ENCODE measurements at regions not wholly inside any gene's neighbourhood (a gene's known extent, or its start where the extent isn't known, plus 50 kb on each side); places are given as distances from the start of the nearest gene placed in this dataset.

DNA sequence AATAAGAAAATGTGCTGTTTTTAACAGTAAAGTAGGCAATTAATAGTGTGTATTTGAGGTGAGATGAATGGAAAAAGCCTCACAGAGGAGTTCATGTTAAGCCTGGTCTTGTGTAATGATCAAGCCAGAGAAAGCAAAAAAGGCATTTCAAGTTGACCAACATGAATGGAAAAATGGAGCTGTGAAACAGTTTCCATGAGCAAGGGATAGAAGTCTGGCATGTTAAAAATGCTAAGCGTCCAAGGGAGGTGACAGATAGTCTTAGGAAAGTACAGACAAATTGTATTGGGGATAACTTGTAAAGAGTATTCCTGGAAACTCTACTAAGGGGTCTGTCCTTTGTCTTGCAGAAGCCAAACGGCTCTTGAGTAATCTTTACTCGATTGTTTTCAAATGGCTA lies 506.8 kb upstream of the ATXN8OS start:
- DNase-seq: no peak
- Histone ChIP-seq H3K36me3 (no peaks in the 10 kb centered on the region), H3K9me3 (no peaks in the 10 kb centered on the region), H3K27ac (no peak overlapping the region), H3K4me3 (no peak overlapping the region), H3K4me1 (no peaks in the 10 kb centered on the region), H3K27me3 (no peaks in the 10 kb centered on the region)
- intact Hi-C loops (cut with DNase I): no loop called here
- TF ChIP-seq EP300 (IDR thresholded peaks at IDR 0.05) (no peak), POLR2AphosphoS5 (IDR thresholded peaks at IDR 0.05) (no peak), POLR2A (IDR thresholded peaks at IDR 0.05) (no peak)
- TF ChIP-seq, protein P1, sequence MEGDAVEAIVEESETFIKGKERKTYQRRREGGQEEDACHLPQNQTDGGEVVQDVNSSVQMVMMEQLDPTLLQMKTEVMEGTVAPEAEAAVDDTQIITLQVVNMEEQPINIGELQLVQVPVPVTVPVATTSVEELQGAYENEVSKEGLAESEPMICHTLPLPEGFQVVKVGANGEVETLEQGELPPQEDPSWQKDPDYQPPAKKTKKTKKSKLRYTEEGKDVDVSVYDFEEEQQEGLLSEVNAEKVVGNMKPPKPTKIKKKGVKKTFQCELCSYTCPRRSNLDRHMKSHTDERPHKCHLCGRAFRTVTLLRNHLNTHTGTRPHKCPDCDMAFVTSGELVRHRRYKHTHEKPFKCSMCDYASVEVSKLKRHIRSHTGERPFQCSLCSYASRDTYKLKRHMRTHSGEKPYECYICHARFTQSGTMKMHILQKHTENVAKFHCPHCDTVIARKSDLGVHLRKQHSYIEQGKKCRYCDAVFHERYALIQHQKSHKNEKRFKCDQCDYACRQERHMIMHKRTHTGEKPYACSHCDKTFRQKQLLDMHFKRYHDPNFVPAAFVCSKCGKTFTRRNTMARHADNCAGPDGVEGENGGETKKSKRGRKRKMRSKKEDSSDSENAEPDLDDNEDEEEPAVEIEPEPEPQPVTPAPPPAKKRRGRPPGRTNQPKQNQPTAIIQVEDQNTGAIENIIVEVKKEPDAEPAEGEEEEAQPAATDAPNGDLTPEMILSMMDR (IDR thresholded peaks at IDR 0.05): no peak
- 66 to 74% methylated on average over 3 of the region's 3 CpGs for WGBS, 2 donors

DNA sequence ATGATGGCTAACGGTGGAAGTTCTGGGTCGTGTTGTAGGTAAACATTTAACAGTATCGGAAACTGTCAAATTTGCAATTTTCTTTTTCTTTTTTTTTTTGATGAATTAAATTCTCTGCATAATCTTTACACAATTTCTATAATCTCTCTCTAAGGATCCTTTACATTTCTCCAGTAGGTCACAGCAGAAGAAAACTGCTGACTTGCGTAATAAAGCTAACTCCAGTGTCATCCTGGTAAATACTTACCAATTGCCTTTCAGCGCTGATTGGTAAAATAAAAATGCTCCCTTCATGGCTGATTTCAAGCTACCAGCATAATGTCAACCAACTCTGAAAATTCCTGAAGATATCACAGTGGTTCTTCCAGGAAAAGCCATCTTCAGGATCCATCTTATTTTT lies 510.5 kb upstream of the ATXN8OS start:
- no peaks in the 10 kb centered on the region for H3K27me3 ChIP-seq
- H3K4me1 ChIP-seq: no peaks in the 10 kb centered on the region
- intact Hi-C loops (cut with DNase I): no loop called here
- no peak overlapping the region for H3K27ac ChIP-seq
- DNase-seq: no peak
- H3K4me3 ChIP-seq: no peak overlapping the region
- no peaks in the 10 kb centered on the region for H3K36me3 ChIP-seq
- WGBS, 2 donors: 94 to 96% methylated on average over 5 of the region's 5 CpGs
- no peaks in the 10 kb centered on the region for H3K9me3 ChIP-seq
- TF ChIP-seq EP300 (IDR thresholded peaks at IDR 0.05) (no peak), POLR2AphosphoS5 (IDR thresholded peaks at IDR 0.05) (no peak)
- TF ChIP-seq, protein P1 (IDR thresholded peaks at IDR 0.05): no peak

DNA sequence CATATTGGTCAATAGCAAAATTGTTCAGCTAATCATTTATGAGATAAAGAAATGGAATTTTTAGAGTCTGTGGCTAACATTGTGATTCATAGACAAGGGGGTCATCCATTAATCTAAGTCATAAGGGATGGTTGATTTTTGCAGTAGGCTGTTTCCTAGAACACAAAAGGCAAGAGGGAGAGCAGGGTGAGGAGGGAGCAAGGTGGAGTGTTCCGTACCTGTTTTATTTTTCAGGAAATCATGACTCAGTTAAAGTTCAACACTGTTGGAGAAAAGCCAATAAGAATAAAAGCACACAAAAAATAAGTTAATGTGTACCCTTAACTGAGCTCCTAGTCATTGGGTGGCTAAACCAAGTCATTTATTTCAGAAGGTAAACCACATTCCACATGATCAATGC lies 512.4 kb upstream of the ATXN8OS start:
- H3K4me1 ChIP-seq: no peaks in the 10 kb centered on the region
- DNase-seq: no peak
- TF ChIP-seq POLR2AphosphoS5 (IDR thresholded peaks at IDR 0.05) (no peak), EP300 (IDR thresholded peaks at IDR 0.05) (no peak), POLR2A (IDR thresholded peaks at IDR 0.05) (no peak)
- TF ChIP-seq, protein P1 (IDR thresholded peaks at IDR 0.05): no peak
- H3K4me3 ChIP-seq: no peak overlapping the region
- no peaks in the 10 kb centered on the region for H3K36me3 ChIP-seq
- intact Hi-C loops (cut with DNase I): no loop called here
- no peaks in the 10 kb centered on the region for H3K27me3 ChIP-seq
- H3K27ac ChIP-seq: no peak overlapping the region
- 17 to 65% methylated on average over 1 of the region's 1 CpG for WGBS, 2 donors
- H3K9me3 ChIP-seq: no peaks in the 10 kb centered on the region

DNA sequence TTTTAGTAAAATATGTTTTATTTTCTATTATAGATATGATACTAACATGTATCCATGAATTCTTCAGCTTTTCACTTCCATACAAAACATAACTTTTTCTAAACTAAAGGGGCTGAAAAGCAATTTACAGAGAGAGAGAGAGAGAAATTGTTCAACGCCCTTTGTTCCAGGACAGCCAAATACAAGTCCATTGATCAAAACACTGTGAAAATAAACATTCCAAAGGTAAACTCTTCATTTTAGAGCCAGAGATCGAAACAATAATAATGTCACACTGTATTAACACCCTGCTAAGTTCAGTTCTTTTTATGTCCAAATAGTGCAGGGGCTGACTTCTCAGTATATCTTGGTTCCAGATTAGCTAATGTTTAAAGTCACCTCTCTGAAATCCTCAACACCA lies 516.2 kb upstream of the ATXN8OS start:
- H3K27ac ChIP-seq: no peak overlapping the region
- H3K36me3 ChIP-seq: no peaks in the 10 kb centered on the region
- H3K4me1 ChIP-seq: no peaks in the 10 kb centered on the region
- no peak for TF ChIP-seq EP300 (IDR thresholded peaks at IDR 0.05)
- TF ChIP-seq, protein P1 (IDR thresholded peaks at IDR 0.05): no peak
- TF ChIP-seq POLR2A (IDR thresholded peaks at IDR 0.05): no peak
- TF ChIP-seq POLR2AphosphoS5 (IDR thresholded peaks at IDR 0.05): no peak
- no peaks in the 10 kb centered on the region for H3K27me3 ChIP-seq
- intact Hi-C loops (cut with DNase I): no loop called here
- H3K9me3 ChIP-seq: no peaks in the 10 kb centered on the region
- no peak overlapping the region for H3K4me3 ChIP-seq
- WGBS, 2 donors: 53 to 68% methylated on average over 2 of the region's 2 CpGs
- DNase-seq: no peak

DNA sequence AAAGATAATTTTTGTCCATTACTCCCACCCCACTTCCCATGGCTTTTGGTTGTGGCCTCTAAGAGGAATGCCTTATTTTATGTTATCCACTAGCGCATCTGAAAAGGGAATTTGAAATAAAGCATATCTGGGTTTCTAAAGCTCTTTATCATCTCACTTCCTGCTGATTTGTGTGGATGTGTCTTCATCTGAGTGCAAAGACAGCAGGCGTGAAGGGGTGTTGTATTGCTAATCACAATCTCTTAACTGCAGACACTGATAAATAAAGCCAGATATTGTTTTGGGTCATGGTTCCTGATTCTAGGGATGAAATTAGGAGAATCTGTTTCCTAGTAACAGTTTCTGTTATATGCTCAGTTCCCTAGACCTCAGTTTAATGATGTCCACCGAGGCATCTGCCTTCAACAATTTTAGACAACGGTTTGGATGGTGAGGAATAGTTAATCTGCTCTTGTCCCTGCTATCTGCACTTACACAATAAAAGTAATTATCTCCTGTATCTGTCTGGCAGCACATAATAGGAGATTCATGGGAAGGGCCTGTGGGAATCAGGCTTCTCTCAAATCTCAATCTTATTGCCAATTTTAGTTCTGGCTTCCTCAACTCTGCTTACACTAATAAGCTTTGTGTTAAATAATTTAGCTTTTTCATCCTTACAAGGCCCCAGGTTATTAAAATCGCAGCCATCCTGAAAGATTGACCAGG lies 517.9 kb upstream of the ATXN8OS start:
- Histone ChIP-seq H3K27ac (no peak overlapping the region), H3K9me3 (no peaks in the 10 kb centered on the region), H3K27me3 (no peaks in the 10 kb centered on the region), H3K4me3 (no peak overlapping the region), H3K36me3 (no peaks in the 10 kb centered on the region), H3K4me1 (no peaks in the 10 kb centered on the region)
- WGBS, 2 donors: 85 to 87% methylated on average over 5 of the region's 5 CpGs
- DNase-seq: no peak
- intact Hi-C loops (cut with DNase I): no loop called here
- TF ChIP-seq POLR2A (IDR thresholded peaks at IDR 0.05): no peak
- TF ChIP-seq POLR2AphosphoS5 (IDR thresholded peaks at IDR 0.05): no peak
- TF ChIP-seq EP300 (IDR thresholded peaks at IDR 0.05): no peak
- TF ChIP-seq, protein P1 (IDR thresholded peaks at IDR 0.05): no peak

All from sigmoid colon (tissue), 6 donors.